ENCODE measurements at regions not wholly inside any gene's neighbourhood (a gene's known extent, or its start where the extent isn't known, plus 50 kb on each side); places are given as distances from the start of the nearest gene placed in this dataset.

DNA sequence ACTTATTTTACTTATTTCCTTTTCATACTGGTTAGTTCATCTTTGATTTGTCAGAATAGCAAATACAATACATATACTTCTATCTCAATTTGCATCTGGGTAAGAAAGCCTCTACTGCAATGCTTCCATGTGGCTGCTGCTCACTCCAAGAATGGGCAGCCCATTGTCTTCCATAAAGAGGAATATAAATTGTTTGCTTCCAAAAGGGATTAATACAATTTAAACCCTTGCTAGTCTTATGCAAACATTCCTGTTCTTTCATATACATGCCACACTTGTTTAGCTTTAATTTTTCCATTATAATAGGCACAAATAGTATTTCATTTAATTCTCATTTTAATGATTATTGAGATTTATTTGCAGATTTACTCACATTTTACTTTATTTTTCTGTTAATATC lies 555.4 kb upstream of the POM121L12 start:
- no peak for DNase-seq (ENCODE audit: low spot score)

DNA sequence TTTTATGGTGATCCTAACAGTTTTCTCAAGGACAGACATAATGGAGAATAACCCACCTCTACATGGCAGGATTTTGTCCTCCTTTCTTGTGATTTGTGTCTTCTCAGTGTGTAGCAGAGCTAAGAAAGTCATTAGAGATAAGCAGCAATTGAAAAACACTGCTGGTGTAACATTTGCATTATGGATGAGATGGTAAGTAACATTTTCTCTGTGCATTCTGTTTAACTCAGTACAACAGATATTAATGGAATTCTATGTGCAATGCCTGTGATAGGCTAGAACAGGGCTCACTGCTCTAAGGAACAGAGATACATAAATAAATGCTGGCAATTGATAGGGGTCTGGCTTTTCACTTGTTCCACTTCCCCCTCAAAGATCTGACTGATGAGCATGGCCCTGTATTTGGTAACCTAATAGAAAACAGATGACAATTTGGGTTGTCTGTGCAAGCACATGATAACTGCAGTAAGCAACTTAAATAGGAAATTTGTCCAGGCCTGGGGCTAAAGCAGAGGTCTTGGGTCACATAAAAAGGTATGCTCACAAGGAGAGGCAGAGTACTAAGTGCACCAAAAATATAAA lies 560.3 kb upstream of the POM121L12 start:
- no peak for DNase-seq (ENCODE audit: low spot score)

DNA sequence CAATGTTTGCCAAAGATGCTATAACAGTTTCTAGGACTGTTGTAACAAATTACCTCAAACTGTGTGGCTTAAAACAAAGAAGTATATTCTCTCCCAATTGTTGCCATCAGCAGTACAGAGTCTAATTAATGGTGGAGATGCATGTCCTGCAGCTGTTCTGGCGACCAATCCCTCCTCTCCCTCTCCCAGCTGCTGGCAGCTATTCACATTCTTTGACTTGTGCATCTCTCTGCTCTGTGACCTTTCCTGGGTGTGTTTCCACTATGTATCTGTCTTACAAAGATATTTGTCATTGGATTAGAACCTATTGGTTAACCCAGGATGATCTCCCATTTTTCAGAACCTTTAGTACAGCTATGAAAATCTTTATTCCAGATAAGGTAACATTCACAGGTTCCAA lies 561.7 kb upstream of the POM121L12 start:
- no peak for DNase-seq (ENCODE audit: low spot score)

DNA sequence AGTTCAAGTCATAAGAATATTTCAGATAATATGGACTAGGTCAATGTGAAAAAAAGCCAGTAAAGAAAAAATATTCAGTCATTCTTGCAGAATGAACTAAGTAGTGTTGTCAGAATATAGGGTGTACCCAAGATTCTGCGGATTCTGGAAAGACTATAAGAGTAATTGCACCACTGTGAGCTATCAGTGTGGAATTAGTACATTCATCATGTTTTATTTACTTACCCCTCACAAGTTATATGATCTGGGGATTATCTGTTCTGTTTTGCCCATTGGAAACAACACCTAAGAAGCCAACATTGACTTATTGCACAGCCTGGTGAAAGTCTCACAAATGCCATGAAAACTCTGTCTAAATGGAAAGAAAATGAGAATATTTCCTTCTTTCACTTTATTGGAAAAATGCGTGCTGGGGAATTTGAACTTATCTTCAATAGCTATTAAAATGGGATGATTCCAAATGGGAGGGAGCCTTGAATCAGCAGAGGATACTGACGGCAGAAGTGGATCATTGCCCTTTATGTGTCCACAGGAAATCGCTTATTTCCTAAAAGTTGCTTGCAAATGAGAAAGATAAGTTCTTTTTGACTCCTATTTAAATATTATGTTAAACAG lies 563.3 kb upstream of the POM121L12 start:
- DNase-seq (ENCODE audit: low spot score), result no peak

DNA sequence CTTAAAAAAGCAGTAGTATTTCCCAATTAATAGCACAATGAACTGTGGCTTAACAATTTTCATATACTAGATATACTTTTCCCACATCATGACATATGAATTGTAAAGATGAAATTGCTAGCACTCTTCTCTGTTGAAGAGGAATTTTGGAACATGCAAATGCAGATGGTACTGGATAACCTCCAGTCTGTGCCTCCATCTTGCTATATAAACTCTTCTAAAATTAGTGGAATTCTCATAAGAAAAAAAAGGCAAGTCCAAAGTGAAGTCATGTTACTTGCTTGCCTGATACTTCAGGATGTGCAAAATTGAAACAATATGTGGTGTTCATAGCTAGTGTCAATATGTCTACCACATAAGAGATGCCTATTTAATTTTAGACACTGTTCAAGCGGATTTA lies 570.2 kb upstream of the POM121L12 start:
- no peak for DNase-seq (ENCODE audit: low spot score)

DNA sequence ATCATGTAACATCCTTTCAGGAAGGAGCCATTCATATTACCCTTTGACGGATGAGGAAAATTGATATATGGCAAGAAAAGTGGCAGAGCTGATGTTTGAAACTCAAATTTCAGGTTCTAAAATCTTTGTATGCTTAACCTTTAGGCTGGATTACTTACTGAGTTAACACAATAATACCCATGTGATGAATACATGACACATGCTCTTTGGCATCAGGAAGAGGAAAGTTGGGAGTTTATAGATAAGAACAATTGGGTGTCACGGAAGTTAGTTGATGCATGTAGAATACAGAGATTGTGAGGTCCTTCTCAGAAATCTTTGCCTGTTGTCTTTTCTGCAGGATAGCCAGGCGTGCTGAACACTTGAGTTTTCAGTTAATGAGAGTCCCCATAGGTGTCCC lies 572.1 kb upstream of the POM121L12 start:
- DNase-seq (ENCODE audit: low spot score), result no peak

DNA sequence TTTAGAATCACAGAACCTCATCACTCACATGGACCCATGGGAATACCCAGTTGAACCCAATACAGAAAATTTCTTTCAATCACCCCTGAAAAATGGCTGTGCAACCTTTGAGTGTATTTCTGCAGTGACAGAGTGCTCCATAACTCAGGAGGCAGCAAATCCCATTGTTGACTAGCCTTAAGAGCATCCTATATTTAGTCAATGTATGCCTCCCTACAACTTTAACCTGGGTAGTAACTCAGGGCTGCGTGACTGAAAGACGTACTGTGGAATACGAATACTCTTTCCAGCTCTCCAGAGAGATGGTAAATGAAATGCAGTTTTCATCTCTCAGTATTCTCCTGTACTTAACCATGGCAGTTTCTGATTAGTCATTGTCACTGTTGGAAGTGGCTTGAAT lies 573.0 kb upstream of the POM121L12 start:
- DNase-seq (ENCODE audit: low spot score), result no peak

DNA sequence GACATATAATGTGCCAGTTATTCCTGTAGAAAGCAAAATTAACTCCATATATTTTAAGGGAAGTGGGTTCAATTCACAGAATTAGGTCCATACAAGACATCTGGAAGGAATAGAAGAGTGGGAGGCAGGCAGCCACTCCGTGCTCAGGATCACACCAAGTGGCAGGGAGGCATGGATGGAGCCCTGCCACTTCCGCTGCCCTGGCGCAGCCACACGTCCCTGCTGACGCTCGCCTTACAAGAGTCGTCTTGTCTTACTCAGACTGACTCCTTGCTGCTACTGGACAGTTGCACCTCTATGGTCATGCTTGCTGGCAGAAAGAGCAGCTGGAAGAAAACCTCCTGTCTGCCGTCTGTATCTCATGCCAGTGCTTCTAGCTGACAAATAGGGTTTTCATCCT lies 579.9 kb upstream of the POM121L12 start:
- no peak for DNase-seq (ENCODE audit: low spot score)

DNA sequence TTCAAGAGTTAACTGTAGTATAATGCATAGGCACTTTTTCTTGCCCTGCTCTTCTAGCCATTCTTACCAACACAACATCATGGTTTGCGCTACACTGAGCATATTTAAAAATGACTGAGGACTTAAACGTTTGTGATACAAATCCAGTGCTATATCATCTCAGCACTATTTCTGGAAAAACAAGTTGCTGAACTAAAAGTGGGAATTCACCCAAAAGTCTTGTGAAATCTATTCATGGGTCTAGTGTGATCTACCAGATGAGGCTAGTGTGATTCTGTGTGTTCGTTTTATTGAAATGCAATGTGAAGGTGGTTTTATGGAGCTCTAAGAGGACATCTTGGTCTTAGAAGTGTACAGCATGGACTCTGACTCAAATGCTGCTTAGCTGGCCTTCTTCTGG lies 584.6 kb upstream of the POM121L12 start:
- DNase-seq (ENCODE audit: low spot score), result no peak

DNA sequence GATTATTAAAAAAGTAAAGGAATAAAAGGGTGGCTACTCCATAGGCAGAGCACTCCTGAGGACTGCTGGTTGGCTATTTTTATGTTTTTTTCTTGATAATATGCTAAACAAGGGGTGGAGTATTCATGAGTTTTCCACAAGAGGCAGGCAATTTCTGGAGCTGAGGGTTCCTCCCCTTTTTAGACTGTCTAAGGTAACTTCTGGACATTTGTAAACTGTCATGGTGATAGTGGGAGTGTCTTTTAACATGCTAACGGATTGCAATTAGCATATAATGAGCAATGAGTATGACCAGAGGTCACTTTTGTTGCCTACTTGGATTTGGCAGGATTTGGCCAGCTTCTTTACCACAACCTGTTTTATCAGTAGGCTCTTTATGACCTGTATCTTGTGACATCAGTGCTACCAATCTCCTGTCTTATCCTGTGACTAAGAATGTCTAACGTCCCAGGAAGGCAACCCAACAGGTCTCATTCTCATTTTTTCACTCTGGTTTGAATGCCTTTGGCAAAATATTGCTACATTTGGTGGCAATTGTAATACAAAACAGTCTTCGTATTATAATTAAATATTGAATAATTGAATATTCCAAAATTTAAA lies 587.8 kb upstream of the POM121L12 start:
- no peak for DNase-seq (ENCODE audit: low spot score)

DNA sequence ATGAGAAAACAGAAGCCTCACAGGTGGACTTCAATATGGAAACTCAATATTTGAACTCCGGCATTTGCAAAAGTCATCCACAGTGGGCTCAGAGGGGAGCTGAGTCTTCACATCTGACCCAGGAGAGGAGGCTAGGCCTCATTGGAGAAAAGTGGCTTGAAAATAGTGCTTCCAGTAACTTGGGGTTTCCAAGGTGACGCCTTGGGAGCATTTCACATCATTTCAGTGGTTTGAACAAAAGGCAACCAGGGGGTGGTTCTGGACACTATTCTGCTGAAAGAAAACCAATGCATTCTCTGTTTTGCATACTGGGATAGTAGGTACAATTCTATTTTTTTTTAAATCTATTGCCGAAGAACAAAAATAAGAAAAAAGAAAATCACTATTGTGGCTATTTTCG lies 599.2 kb upstream of the POM121L12 start:
- DNase-seq (ENCODE audit: low spot score), result no peak

DNA sequence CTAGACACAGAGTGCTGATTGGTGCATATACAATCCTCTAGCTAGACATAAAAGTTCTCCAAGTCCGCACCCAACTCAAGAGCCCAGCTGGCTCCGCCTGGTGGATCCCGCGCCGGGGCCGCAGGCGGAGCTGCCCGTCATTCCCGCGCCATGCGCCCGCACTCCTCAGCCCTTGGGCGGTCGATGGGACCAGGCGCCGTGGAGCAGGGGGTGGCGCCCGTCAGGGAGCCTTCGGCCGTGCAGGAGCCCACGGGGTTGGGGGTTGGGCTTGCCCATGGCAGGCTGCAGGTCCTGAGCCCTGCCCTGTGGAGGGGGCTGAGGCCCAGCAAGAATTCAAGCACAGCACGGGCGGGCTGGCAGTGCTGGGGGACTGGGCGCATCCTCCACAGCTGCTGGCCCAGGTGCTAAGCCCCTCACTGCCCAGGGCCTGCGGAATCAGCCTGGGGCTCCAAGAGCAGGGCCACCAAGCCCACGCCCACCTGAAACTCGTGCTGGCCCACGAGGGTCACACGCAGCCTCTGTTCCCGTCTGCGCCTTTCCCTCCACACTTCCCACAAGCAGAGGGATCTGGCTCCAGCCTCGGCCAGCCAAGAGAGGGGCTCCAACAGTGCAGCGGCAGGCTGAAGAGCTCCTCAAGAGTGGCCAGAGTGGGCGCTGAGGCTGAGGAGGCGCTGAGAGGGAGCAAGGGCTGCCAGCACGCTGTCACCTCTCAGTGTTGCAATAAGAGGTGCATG lies 604.2 kb upstream of the POM121L12 start:
- DNase-seq (ENCODE audit: low spot score), result no peak

DNA sequence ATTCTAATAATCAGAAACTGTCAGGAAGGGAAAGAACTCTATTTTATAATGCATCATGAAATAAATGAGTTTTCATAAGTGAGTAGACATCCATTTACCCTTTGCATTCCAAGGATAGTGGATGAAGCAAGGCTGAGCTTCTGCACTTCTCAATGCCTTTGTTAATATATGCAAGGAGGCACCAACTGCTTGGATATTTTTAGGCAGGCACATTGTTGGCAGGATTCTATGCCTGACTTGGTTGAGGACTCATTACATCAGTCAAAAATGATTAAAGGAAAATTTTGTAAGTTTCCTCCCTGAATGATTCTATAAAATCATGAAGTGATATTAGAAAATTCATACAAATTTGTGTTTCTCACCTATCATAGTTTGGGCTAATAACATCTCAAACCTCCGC lies 612.2 kb upstream of the POM121L12 start:
- no peak for DNase-seq (ENCODE audit: low spot score)

DNA sequence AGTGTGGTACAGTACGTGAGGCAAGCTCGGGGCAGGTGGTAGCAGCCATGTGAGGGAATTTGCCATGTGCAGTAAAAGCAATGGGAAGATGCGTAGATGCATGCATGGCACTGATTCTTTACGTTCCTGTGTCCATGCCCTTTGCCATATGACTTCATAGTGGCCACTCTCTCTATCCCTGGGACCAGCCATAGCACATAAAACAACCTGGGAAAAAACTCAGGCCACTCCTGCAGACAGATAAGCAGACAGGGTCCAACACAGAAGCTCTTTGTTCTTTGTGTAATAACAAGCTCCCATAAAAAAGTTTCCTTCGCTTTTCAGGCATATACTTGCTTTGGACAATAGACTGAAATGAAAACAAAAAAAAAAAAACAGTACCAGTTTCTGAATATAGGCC lies 622.4 kb upstream of the POM121L12 start:
- DNase-seq (ENCODE audit: low spot score), result no peak

DNA sequence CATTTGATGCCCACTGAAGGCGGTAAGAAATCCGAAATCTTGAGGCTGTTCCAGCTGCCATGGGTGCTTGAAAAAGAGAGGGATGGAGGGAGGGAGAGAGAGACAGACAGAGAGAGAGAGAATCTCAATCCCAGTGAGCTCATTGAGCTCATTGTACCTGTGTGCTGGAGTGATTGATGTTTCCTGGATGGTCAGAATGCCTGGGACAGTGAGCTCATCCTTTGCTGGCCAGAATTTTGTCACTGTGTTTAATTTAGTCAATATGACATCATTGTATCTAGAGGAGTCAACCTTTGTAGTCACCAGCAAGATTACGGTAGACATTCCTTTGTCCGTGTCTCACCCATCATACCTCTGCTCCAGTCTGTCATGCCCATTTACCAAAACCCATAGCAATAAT lies 625.4 kb upstream of the POM121L12 start:
- DNase-seq (ENCODE audit: low spot score), result no peak

DNA sequence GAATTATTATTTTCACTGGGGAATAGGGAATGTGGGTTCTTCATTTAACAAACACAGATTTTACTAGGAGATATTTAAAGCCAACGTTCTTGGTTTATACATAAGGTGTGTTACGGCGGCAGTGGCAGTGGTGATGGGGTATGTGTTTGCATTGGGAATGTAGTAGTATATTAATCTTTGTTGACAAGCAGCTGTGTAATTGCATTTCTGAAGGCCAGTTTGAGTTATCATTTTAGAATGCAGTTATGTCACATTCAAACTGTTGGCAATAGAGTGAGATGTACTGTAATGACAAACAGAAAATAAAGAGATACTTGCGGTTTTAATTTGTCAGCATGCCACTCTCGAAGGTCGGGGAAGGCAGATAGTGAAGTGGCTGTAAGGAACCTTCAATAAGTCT lies 628.6 kb upstream of the POM121L12 start:
- no peak for DNase-seq (ENCODE audit: low spot score)

DNA sequence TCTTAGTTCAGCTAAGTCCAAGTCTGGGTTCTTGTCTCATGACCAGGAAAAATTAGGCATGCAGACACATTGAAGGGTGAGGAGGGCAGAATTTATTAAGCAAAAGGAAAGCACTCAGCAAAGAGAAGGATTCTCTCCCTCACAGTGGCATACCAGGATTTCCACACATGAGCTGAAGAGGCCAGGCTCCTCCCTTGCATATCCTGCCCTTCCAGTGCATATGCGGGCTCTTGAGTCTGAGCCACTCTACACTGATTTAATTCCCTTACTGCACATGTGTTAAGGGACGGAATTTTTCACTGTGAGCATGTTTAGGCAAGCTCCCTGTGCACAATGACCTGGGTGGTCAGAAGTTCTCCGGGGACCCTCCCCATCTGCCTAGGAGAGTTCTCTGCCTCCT lies 652.7 kb upstream of the POM121L12 start:
- DNase-seq (ENCODE audit: low spot score), result no peak

DNA sequence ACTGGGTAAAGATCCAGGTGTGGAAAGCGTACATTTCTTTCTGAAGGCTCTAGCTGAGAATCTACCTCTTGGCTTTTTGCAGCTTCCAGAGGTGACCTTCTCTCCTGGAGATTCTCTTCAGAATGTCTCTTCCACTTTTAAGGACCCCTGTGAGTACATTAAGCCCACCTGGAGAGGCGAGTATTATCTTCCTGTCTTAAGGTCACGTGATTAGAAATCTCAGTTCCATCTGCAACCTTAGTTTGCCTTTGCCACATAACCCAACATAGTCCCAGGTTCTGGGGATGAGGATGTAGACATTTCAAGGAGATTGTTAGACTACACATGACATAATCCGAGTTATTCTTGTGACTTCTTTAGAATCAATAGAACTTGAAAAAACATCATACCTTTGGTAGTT lies 665.5 kb upstream of the POM121L12 start:
- no peak for DNase-seq (ENCODE audit: low spot score)

DNA sequence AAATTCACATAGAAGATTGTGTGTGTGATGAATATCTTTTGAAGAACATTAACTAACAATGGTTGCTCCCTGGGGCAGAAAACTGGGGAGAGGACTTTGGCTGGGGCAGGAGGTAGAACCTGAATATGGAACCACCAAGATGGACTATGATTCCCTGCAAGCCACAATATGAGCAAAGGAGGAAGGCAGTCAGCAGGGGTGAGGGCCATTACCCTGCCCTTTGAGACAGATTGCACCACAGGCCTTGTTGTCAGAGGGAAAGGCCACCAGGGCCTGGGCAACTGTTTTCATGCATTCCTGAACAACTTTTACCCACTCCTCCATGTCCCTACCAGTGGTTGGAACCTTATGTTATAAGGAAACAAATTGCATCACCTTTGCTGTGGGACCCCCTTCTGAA lies 670.1 kb upstream of the POM121L12 start:
- DNase-seq (ENCODE audit: low spot score), result no peak

DNA sequence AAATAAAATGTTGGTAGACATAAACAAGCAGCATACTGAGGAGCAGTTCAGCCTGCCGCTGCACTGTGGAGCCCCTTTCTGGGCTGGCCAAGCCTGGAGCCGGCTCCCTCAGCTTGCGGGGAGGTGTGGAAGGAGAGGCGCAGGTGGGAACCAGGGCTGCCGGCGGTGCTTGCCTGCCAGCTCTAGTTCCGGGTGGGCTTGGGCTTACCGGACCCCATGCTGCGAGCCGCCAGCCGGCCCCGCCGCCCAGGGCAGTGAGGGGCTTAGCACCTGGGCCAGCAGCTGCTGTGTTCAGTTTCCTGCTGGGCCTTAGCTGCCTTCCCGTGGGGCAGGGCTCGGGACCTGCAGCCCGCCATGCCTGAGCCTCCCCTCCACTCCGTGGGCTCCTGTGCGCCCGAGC lies 672.9 kb upstream of the POM121L12 start:
- DNase-seq (ENCODE audit: low spot score), result no peak

DNA sequence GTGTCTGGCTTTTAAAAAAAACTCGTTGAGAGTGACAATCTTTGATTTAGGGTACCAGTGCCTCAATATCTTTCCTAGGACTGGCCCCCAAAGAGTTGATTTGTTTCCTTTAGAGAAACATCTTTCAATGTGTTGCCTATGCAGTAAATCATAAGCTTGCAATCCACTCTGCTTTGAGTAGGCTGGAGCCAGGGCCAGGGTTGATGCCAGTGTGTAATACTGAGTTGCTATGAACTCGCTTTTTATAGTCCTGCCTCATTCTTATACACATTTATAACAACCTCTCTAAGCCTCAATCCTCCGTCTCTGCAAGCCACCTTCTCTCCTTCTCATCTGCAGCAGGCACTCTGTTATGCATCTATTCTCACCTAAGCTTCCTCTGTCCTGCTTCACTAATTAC lies 674.9 kb upstream of the POM121L12 start:
- no peak for DNase-seq (ENCODE audit: low spot score)

DNA sequence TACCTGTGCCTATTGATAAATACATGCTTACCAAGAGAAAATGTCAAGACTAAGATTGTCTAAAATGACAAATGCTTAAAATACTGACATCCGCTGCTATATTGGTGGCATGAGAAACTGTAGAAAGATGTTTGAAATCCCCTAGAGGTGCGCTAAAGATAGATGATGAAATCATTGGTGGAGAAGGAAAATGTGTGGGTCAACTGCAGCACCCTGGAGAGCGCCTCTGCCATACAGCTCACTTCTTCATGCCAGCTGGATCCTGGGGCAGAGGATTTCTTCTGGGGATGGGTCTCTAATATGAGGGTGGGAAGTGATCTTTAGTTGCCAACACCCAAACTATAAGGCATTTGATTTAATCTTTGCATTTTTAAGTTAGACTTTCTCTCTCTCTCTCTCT lies 680.4 kb upstream of the POM121L12 start:
- no peak for DNase-seq (ENCODE audit: low spot score)

All from D341Med (cell line).